H7 (cell line): ENCODE measurements at regions not wholly inside any gene's neighbourhood (a gene's known extent, or its start where the extent isn't known, plus 50 kb on each side); places are given as distances from the start of the nearest gene placed in this dataset.
A peak's percentile ranks its signal among the peaks of the same experiment; 100 is the strongest.

Experiments used
- DNase-seq: peaks from one replicate; pipeline ENCODE4 v3.0.0; 2012
- H3K27me3 ChIP-seq: 2 replicates; pipeline ENCODE4 v1.6.0; 2011; ENCODE audit warnings: mild to moderate bottlenecking, low read length; ENCODE audit not compliant: control insufficient read depth, insufficient read depth
- H3K36me3 ChIP-seq: replicated peaks from 2 replicates; pipeline ENCODE4 v1.5.1; 2011; ENCODE audit warnings: low read length; ENCODE audit not compliant: control insufficient read depth, insufficient read depth
- H3K4me3 ChIP-seq: 2 replicates; pipeline ENCODE4 v1.5.1; 2011; ENCODE audit warnings: low read depth, mild to moderate bottlenecking, control low read depth, low read length, moderate library complexity; ENCODE audit not compliant: insufficient read depth

GRCh38 chr20:6595704-6596103, 171.8 kb upstream of the BMP2 start:
- Histone ChIP-seq H3K36me3 (no peaks in the 10 kb centered on the region), H3K27me3 (no peaks in the 10 kb centered on the region), H3K4me3 (no peak overlapping the region)
- DNase-seq, result no peak

GRCh38 chr20:6590891-6591637, 176.4 kb upstream of the BMP2 start:
- H3K27me3 ChIP-seq, result no peaks in the 10 kb centered on the region
- H3K36me3 ChIP-seq, result no peaks in the 10 kb centered on the region
- DNase-seq, result no peak

GRCh38 chr20:6588296-6588695, 179.2 kb upstream of the BMP2 start:
- DNase-seq, result no peak
- H3K4me3 ChIP-seq, result no peak overlapping the region
- no peaks in the 10 kb centered on the region for H3K27me3 ChIP-seq
- H3K36me3 ChIP-seq, result no peaks in the 10 kb centered on the region

More at GRCh38 chr20:6590891-6591637, 176.4 kb upstream of the BMP2 start:
- H3K4me3 ChIP-seq, result no peak overlapping the region

GRCh38 chr20:6583134-6583738, 184.2 kb upstream of the BMP2 start:
- no peak overlapping the region for H3K4me3 ChIP-seq
- H3K36me3 ChIP-seq, result no peaks in the 10 kb centered on the region
- no peaks in the 10 kb centered on the region for H3K27me3 ChIP-seq
- DNase-seq, result peak; percentile 22

GRCh38 chr20:6582449-6582848, 185.0 kb upstream of the BMP2 start:
- Histone ChIP-seq H3K36me3 (no peaks in the 10 kb centered on the region), H3K27me3 (no peaks in the 10 kb centered on the region), H3K4me3 (no peak overlapping the region)
- no peak for DNase-seq

- no peak for DNase-seq
- H3K36me3 ChIP-seq, result no peaks in the 10 kb centered on the region
- H3K4me3 ChIP-seq, result no peak overlapping the region
- H3K27me3 ChIP-seq, result no peaks in the 10 kb centered on the region
Observed at GRCh38 chr20:6580486-6580885, 187.0 kb upstream of the BMP2 start.

- Histone ChIP-seq H3K36me3 (no peaks in the 10 kb centered on the region), H3K27me3 (no peaks in the 10 kb centered on the region), H3K4me3 (no peak overlapping the region)
- DNase-seq, result no peak
Observed at GRCh38 chr20:6579824-6580223, 187.7 kb upstream of the BMP2 start.

GRCh38 chr20:6579417-6579816, 188.1 kb upstream of the BMP2 start:
- Histone ChIP-seq H3K36me3 (no peaks in the 10 kb centered on the region), H3K27me3 (no peaks in the 10 kb centered on the region), H3K4me3 (no peak overlapping the region)
- no peak for DNase-seq

- Histone ChIP-seq H3K27me3 (no peaks in the 10 kb centered on the region), H3K36me3 (no peaks in the 10 kb centered on the region), H3K4me3 (no peak overlapping the region)
- DNase-seq, result no peak
Observed at GRCh38 chr20:6577451-6577850, 190.0 kb upstream of the BMP2 start.

GRCh38 chr20:6576726-6577125, 190.8 kb upstream of the BMP2 start:
- H3K27me3 ChIP-seq, result no peaks in the 10 kb centered on the region
- no peak for DNase-seq
- no peak overlapping the region for H3K4me3 ChIP-seq
- H3K36me3 ChIP-seq, result no peaks in the 10 kb centered on the region

GRCh38 chr20:6575912-6576401, 191.5 kb upstream of the BMP2 start:
- no peaks in the 10 kb centered on the region for H3K27me3 ChIP-seq
- DNase-seq, result no peak
- no peak overlapping the region for H3K4me3 ChIP-seq
- no peaks in the 10 kb centered on the region for H3K36me3 ChIP-seq

- Histone ChIP-seq H3K27me3 (no peaks in the 10 kb centered on the region), H3K4me3 (no peak overlapping the region), H3K36me3 (no peaks in the 10 kb centered on the region)
- no peak for DNase-seq
Observed at GRCh38 chr20:6566821-6567220, 200.7 kb upstream of the BMP2 start.

- Histone ChIP-seq H3K4me3 (no peak overlapping the region), H3K36me3 (no peaks in the 10 kb centered on the region), H3K27me3 (no peaks in the 10 kb centered on the region)
- no peak for DNase-seq
Observed at GRCh38 chr20:6562111-6562510, 205.4 kb upstream of the BMP2 start.

GRCh38 chr20:6560978-6561377, 206.5 kb upstream of the BMP2 start:
- H3K27me3 ChIP-seq, result no peaks in the 10 kb centered on the region
- no peak for DNase-seq
- no peak overlapping the region for H3K4me3 ChIP-seq
- no peaks in the 10 kb centered on the region for H3K36me3 ChIP-seq

- no peak overlapping the region for H3K4me3 ChIP-seq
- no peaks in the 10 kb centered on the region for H3K27me3 ChIP-seq
- DNase-seq, result no peak
- H3K36me3 ChIP-seq, result no peaks in the 10 kb centered on the region
Observed at GRCh38 chr20:6559791-6560190, 207.7 kb upstream of the BMP2 start.
